GM12891 (cell line): ENCODE measurements at regions not wholly inside any gene's neighbourhood (a gene's known extent, or its start where the extent isn't known, plus 50 kb on each side); places are given as distances from the start of the nearest gene placed in this dataset.

ENCODE experiments used
- PAX5 ChIP-seq: IDR thresholded peaks from 2 replicates; pipeline ENCODE4 v1.6.1; 2011; ENCODE audit warnings: low read length, moderate library complexity, mild to moderate bottlenecking; ENCODE audit not compliant: insufficient read depth, severe bottlenecking
- POLR2A ChIP-seq: IDR thresholded peaks from 2 replicates; pipeline ENCODE4 v1.6.1; 2011; ENCODE audit warnings: low read depth, low read length, control low read depth
- POLR2AphosphoS5 ChIP-seq: IDR thresholded peaks from 2 replicates; pipeline ENCODE4 v1.6.1; 2011; ENCODE audit warnings: low read depth, low read length, control low read depth
- TAF1 ChIP-seq: IDR thresholded peaks from 2 replicates; pipeline ENCODE4 v1.6.1; 2011; ENCODE audit warnings: low read depth, low read length, control low read depth

GRCh38 chr2:30041884-30042283, 104.9 kb upstream of the YPEL5 start:
- TF ChIP-seq TAF1 (no peak), PAX5 (no peak), POLR2A (no peak), POLR2AphosphoS5 (no peak)
